ENCODE measurements at regions not wholly inside any gene's neighbourhood (a gene's known extent, or its start where the extent isn't known, plus 50 kb on each side); places are given as distances from the start of the nearest gene placed in this dataset.

- Histone ChIP-seq H4K91ac (ENCODE audit: low read length) (no peak overlapping the region), H2BK15ac (ENCODE audit: low read depth, poor library complexity, severe bottlenecking) (no peak overlapping the region), H2BK12ac (ENCODE audit: low read length in 2 of 2) (no peak overlapping the region), H3K27ac (ENCODE audit: low read length, poor library complexity, severe bottlenecking) (no peak overlapping the region), H3K23ac (ENCODE audit: low read length in 2 of 2) (no peak overlapping the region), H2BK5ac (ENCODE audit: low read depth, low read length, poor library complexity, severe bottlenecking) (no peak overlapping the region), H3K4me2 (ENCODE audit: low read length, poor library complexity, severe bottlenecking) (no peak overlapping the region), H3K79me1 (replicated peaks; ENCODE audit: low read length, poor library complexity, severe bottlenecking) (no peaks in the 10 kb centered on the region), H2AK5ac (ENCODE audit: low read length, severe bottlenecking) (no peak overlapping the region), H3K4me1 (ENCODE audit: control insufficient read depth, insufficient read depth, low read depth, low read length) (no peaks in the 10 kb centered on the region), H3K9me3 (ENCODE audit: control insufficient read depth, low read length) (no peaks in the 10 kb centered on the region), H3K4ac (ENCODE audit: low read depth in 1 of 2, low read length in 2 of 2) (no peak overlapping the region), H3K18ac (ENCODE audit: low read depth in 1 of 2, low read length in 2 of 2) (no peak overlapping the region), H2AFZ (ENCODE audit: low read depth, low read length) (no peak overlapping the region), H3K9ac (ENCODE audit: low read length) (no peak overlapping the region), H4K8ac (ENCODE audit: low read length) (no peak overlapping the region), H3K36me3 (ENCODE audit: control insufficient read depth in 1 of 2, insufficient read depth in 2 of 2, low read depth in 1 of 2, low read length in 2 of 2) (no peaks in the 10 kb centered on the region), H3K14ac (ENCODE audit: low read length in 2 of 2) (no peak overlapping the region), H3K4me3 (ENCODE audit: insufficient read depth in 1 of 2, low read depth in 1 of 2, low read length in 2 of 2) (no peak overlapping the region), H2BK120ac (ENCODE audit: low read depth, low read length) (no peak overlapping the region), H3K27me3 (ENCODE audit: control insufficient read depth in 1 of 2, insufficient read depth in 1 of 2, low read length in 2 of 2) (peaks cover 0 to 91% of the 10 kb centered on the region in 2 experiments)
- WGBS, result no CpG with 5 or more reads among the region's 1 CpG
- no peak for DNase-seq
These were observed 270.5 kb downstream of the BRINP2 start for GRCh38 chr1:177441281-177441680.

GRCh38 chr1:177440821-177441220 is 270.1 kb downstream of the BRINP2 start:
- no peak overlapping the region for H3K18ac ChIP-seq (ENCODE audit: low read depth in 1 of 2, low read length in 2 of 2)
- H3K4me3 ChIP-seq (ENCODE audit: insufficient read depth in 1 of 2, low read depth in 1 of 2, low read length in 2 of 2), result no peak overlapping the region
- H2AFZ ChIP-seq (ENCODE audit: low read depth, low read length), result no peak overlapping the region
- H3K9me3 ChIP-seq (ENCODE audit: control insufficient read depth, low read length), result no peaks in the 10 kb centered on the region
- H3K4me1 ChIP-seq (ENCODE audit: control insufficient read depth, insufficient read depth, low read depth, low read length), result no peaks in the 10 kb centered on the region
- DNase-seq, result no peak
- H3K23ac ChIP-seq (ENCODE audit: low read length in 2 of 2), result no peak overlapping the region
- no peak overlapping the region for H3K27ac ChIP-seq (ENCODE audit: low read length, poor library complexity, severe bottlenecking)
- H2BK15ac ChIP-seq (ENCODE audit: low read depth, poor library complexity, severe bottlenecking), result no peak overlapping the region
- 78% methylated on average over 1 of the region's 4 CpGs for WGBS
- H3K27me3 ChIP-seq (ENCODE audit: control insufficient read depth in 1 of 2, insufficient read depth in 1 of 2, low read length in 2 of 2), result peaks cover 0 to 91% of the 10 kb centered on the region in 2 experiments
- H2BK120ac ChIP-seq (ENCODE audit: low read depth, low read length), result no peak overlapping the region
- H3K9ac ChIP-seq (ENCODE audit: low read length), result no peak overlapping the region
- no peak overlapping the region for H3K4me2 ChIP-seq (ENCODE audit: low read length, poor library complexity, severe bottlenecking)
- H2BK12ac ChIP-seq (ENCODE audit: low read length in 2 of 2), result no peak overlapping the region
- H3K4ac ChIP-seq (ENCODE audit: low read depth in 1 of 2, low read length in 2 of 2), result no peak overlapping the region
- H3K36me3 ChIP-seq (ENCODE audit: control insufficient read depth in 1 of 2, insufficient read depth in 2 of 2, low read depth in 1 of 2, low read length in 2 of 2), result no peaks in the 10 kb centered on the region
- no peaks in the 10 kb centered on the region for H3K79me1 ChIP-seq (replicated peaks; ENCODE audit: low read length, poor library complexity, severe bottlenecking)
- H3K14ac ChIP-seq (ENCODE audit: low read length in 2 of 2), result no peak overlapping the region
- no peak overlapping the region for H2BK5ac ChIP-seq (ENCODE audit: low read depth, low read length, poor library complexity, severe bottlenecking)
- no peak overlapping the region for H2AK5ac ChIP-seq (ENCODE audit: low read length, severe bottlenecking)
- H4K8ac ChIP-seq (ENCODE audit: low read length), result no peak overlapping the region
- H4K91ac ChIP-seq (ENCODE audit: low read length), result no peak overlapping the region

GRCh38 chr1:177439301-177439700 is 268.5 kb downstream of the BRINP2 start:
- H3K79me1 ChIP-seq (replicated peaks; ENCODE audit: low read length, poor library complexity, severe bottlenecking), result no peaks in the 10 kb centered on the region

GRCh38 chr1:177435364-177435763 is 264.6 kb downstream of the BRINP2 start:
- DNase-seq, result no peak
- Histone ChIP-seq H2AK5ac (ENCODE audit: low read length, severe bottlenecking) (no peak overlapping the region), H3K9me3 (ENCODE audit: control insufficient read depth, low read length) (no peaks in the 10 kb centered on the region), H3K14ac (ENCODE audit: low read length in 2 of 2) (no peak overlapping the region), H3K4me2 (ENCODE audit: low read length, poor library complexity, severe bottlenecking) (no peak overlapping the region), H2AFZ (ENCODE audit: low read depth, low read length) (no peak overlapping the region), H3K18ac (ENCODE audit: low read depth in 1 of 2, low read length in 2 of 2) (no peak overlapping the region), H3K4ac (ENCODE audit: low read depth in 1 of 2, low read length in 2 of 2) (no peak overlapping the region), H4K8ac (ENCODE audit: low read length) (no peak overlapping the region), H2BK15ac (ENCODE audit: low read depth, poor library complexity, severe bottlenecking) (no peak overlapping the region), H3K9ac (ENCODE audit: low read length) (no peak overlapping the region), H3K36me3 (ENCODE audit: control insufficient read depth in 1 of 2, insufficient read depth in 2 of 2, low read depth in 1 of 2, low read length in 2 of 2) (no peaks in the 10 kb centered on the region), H3K27ac (ENCODE audit: low read length, poor library complexity, severe bottlenecking) (no peak overlapping the region), H3K4me1 (ENCODE audit: control insufficient read depth, insufficient read depth, low read depth, low read length) (no peaks in the 10 kb centered on the region), H2BK120ac (ENCODE audit: low read depth, low read length) (no peak overlapping the region), H2BK12ac (ENCODE audit: low read length in 2 of 2) (no peak overlapping the region), H3K4me3 (ENCODE audit: insufficient read depth in 1 of 2, low read depth in 1 of 2, low read length in 2 of 2) (no peak overlapping the region), H3K79me1 (replicated peaks; ENCODE audit: low read length, poor library complexity, severe bottlenecking) (no peaks in the 10 kb centered on the region), H4K91ac (ENCODE audit: low read length) (no peak overlapping the region), H3K27me3 (ENCODE audit: control insufficient read depth in 1 of 2, insufficient read depth in 1 of 2, low read length in 2 of 2) (peaks cover 0 to 80% of the 10 kb centered on the region in 2 experiments), H3K23ac (ENCODE audit: low read length in 2 of 2) (no peak overlapping the region), H2BK5ac (ENCODE audit: low read depth, low read length, poor library complexity, severe bottlenecking) (no peak overlapping the region)
- no CpG with 5 or more reads among the region's 1 CpG for WGBS

More at GRCh38 chr1:177439301-177439700, 268.5 kb downstream of the BRINP2 start:
- Histone ChIP-seq H2BK5ac (ENCODE audit: low read depth, low read length, poor library complexity, severe bottlenecking) (no peak overlapping the region), H3K4me1 (ENCODE audit: control insufficient read depth, insufficient read depth, low read depth, low read length) (no peaks in the 10 kb centered on the region), H3K4me2 (ENCODE audit: low read length, poor library complexity, severe bottlenecking) (no peak overlapping the region), H3K27ac (ENCODE audit: low read length, poor library complexity, severe bottlenecking) (no peak overlapping the region), H4K8ac (ENCODE audit: low read length) (no peak overlapping the region), H2BK12ac (ENCODE audit: low read length in 2 of 2) (no peak overlapping the region), H3K9me3 (ENCODE audit: control insufficient read depth, low read length) (no peaks in the 10 kb centered on the region), H2BK15ac (ENCODE audit: low read depth, poor library complexity, severe bottlenecking) (no peak overlapping the region), H3K4me3 (ENCODE audit: insufficient read depth in 1 of 2, low read depth in 1 of 2, low read length in 2 of 2) (no peak overlapping the region), H4K91ac (ENCODE audit: low read length) (no peak overlapping the region), H3K14ac (ENCODE audit: low read length in 2 of 2) (no peak overlapping the region), H3K4ac (ENCODE audit: low read depth in 1 of 2, low read length in 2 of 2) (no peak overlapping the region), H3K18ac (ENCODE audit: low read depth in 1 of 2, low read length in 2 of 2) (no peak overlapping the region), H3K23ac (ENCODE audit: low read length in 2 of 2) (no peak overlapping the region), H2AFZ (ENCODE audit: low read depth, low read length) (no peak overlapping the region), H3K27me3 (ENCODE audit: control insufficient read depth in 1 of 2, insufficient read depth in 1 of 2, low read length in 2 of 2) (peaks cover 0 to 88% of the 10 kb centered on the region in 2 experiments), H2BK120ac (ENCODE audit: low read depth, low read length) (no peak overlapping the region), H3K9ac (ENCODE audit: low read length) (no peak overlapping the region), H2AK5ac (ENCODE audit: low read length, severe bottlenecking) (no peak overlapping the region), H3K36me3 (ENCODE audit: control insufficient read depth in 1 of 2, insufficient read depth in 2 of 2, low read depth in 1 of 2, low read length in 2 of 2) (no peaks in the 10 kb centered on the region)
- DNase-seq, result no peak

Data from mesenchymal stem cell (in vitro differentiated cells and primary cell).